Uterus (tissue), 2 donors: ENCODE measurements at regions not wholly inside any gene's neighbourhood (a gene's known extent, or its start where the extent isn't known, plus 50 kb on each side); places are given as distances from the start of the nearest gene placed in this dataset.

Experiments used
- POLR2A ChIP-seq, 2 donors: fragments of 450-650 bp; IDR thresholded peaks; one replicate each; pipeline ENCODE4 v1.6.1; 2016; ENCODE audit warnings: antibody characterized with exemption in 2 of 2, mild to moderate bottlenecking in 1 of 2, moderate library complexity in 1 of 2
- TF ChIP-seq, protein P1 (sequence below), 4 experiments: fragments of 200-600 bp in 2 of 4; fragments of 450-650 bp in 2 of 4; sonication (generic) in 2 of 4; IDR thresholded peaks; one replicate each; pipeline ENCODE4 v1.5.1; 2016 to 2019; ENCODE audit warnings: antibody characterized with exemption in 4 of 4, mild to moderate bottlenecking in 2 of 4, moderate library complexity in 1 of 4

DNA sequence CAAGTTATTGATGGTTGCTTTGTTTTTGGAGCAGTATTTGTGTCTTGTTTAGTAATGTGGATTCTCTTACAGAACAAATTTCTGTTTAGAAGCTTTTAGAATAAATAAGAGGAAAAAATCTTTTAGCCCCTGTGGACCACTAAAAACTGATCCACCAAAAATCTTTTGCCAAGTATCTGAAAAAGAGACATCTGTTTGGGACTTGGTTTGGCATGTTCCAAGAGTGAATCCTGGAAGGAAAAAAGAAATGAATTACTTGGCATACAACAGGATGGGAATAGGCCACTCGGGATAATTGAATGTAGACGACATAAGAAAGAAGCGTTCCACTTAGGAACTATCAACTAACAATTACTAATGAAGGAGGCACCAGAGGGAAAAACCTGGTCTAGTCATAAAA, 1350.1 kb upstream of the C9orf72 start:
- no peak for TF ChIP-seq POLR2A (IDR thresholded peaks at IDR 0.05)
- TF ChIP-seq, protein P1, sequence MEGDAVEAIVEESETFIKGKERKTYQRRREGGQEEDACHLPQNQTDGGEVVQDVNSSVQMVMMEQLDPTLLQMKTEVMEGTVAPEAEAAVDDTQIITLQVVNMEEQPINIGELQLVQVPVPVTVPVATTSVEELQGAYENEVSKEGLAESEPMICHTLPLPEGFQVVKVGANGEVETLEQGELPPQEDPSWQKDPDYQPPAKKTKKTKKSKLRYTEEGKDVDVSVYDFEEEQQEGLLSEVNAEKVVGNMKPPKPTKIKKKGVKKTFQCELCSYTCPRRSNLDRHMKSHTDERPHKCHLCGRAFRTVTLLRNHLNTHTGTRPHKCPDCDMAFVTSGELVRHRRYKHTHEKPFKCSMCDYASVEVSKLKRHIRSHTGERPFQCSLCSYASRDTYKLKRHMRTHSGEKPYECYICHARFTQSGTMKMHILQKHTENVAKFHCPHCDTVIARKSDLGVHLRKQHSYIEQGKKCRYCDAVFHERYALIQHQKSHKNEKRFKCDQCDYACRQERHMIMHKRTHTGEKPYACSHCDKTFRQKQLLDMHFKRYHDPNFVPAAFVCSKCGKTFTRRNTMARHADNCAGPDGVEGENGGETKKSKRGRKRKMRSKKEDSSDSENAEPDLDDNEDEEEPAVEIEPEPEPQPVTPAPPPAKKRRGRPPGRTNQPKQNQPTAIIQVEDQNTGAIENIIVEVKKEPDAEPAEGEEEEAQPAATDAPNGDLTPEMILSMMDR (IDR thresholded peaks at IDR 0.05) = no peak
